ENCODE measurements at regions not wholly inside any gene's neighbourhood (a gene's known extent, or its start where the extent isn't known, plus 50 kb on each side); places are given as distances from the start of the nearest gene placed in this dataset.
A peak's percentile ranks its signal among the peaks of the same experiment; 100 is the strongest.
"Not testable (repeated sequence)": the region's sequence is repeated elsewhere in the genome, so short reads cannot be mapped to it uniquely, and the experiment has no call there.

- peaks cover 12% of the 10 kb centered on the region for H3K4me1 ChIP-seq (ENCODE audit: control insufficient read depth, insufficient read depth, low read length, poor library complexity, severe bottlenecking)
Observed at GRCh38 chr2:174682578-174683391, 81.5 kb downstream of the CHRNA1 start.

GRCh38 chr2:174682007-174682577 is 82.2 kb downstream of the CHRNA1 start:
- H3K4me1 ChIP-seq (ENCODE audit: control insufficient read depth, insufficient read depth, low read length, poor library complexity, severe bottlenecking) = peaks cover 12% of the 10 kb centered on the region
- H3K36me3 ChIP-seq (ENCODE audit: control insufficient read depth, insufficient read depth, low read length) = no peaks in the 10 kb centered on the region
- DNase-seq = peak in 2 of 3 donors; percentile 19
- no peaks in the 10 kb centered on the region for H3K27me3 ChIP-seq (replicated peaks; ENCODE audit: control insufficient read depth, insufficient read depth, low read length, poor library complexity, severe bottlenecking)
- peak overlapping the region; percentile 92 for H3K4me3 ChIP-seq (ENCODE audit: insufficient read depth, low read depth, low read length, poor library complexity, severe bottlenecking)
- H3K27ac ChIP-seq (ENCODE audit: insufficient read depth, low read length, poor library complexity, severe bottlenecking) = peak overlapping the region; percentile 70
- H3K9me3 ChIP-seq (ENCODE audit: control insufficient read depth, low read length) = no peaks in the 10 kb centered on the region

More at GRCh38 chr2:174682578-174683391, 81.5 kb downstream of the CHRNA1 start:
- no peaks in the 10 kb centered on the region for H3K36me3 ChIP-seq (ENCODE audit: control insufficient read depth, insufficient read depth, low read length)
- H3K27me3 ChIP-seq (replicated peaks; ENCODE audit: control insufficient read depth, insufficient read depth, low read length, poor library complexity, severe bottlenecking) = no peaks in the 10 kb centered on the region
- H3K27ac ChIP-seq (ENCODE audit: insufficient read depth, low read length, poor library complexity, severe bottlenecking) = peak overlapping the region; percentile 70
- peak overlapping the region; percentile 92 for H3K4me3 ChIP-seq (ENCODE audit: insufficient read depth, low read depth, low read length, poor library complexity, severe bottlenecking)
- peak; percentile 38 to 53 (median 47) for DNase-seq
- no peaks in the 10 kb centered on the region for H3K9me3 ChIP-seq (ENCODE audit: control insufficient read depth, low read length)

- no peaks in the 10 kb centered on the region for H3K9me3 ChIP-seq (ENCODE audit: control insufficient read depth, low read length)
- peak overlapping the region; percentile 92 for H3K4me3 ChIP-seq (ENCODE audit: insufficient read depth, low read depth, low read length, poor library complexity, severe bottlenecking)
- H3K36me3 ChIP-seq (ENCODE audit: control insufficient read depth, insufficient read depth, low read length) = no peaks in the 10 kb centered on the region
- no peaks in the 10 kb centered on the region for H3K27me3 ChIP-seq (replicated peaks; ENCODE audit: control insufficient read depth, insufficient read depth, low read length, poor library complexity, severe bottlenecking)
- DNase-seq = no peak
- H3K4me1 ChIP-seq (ENCODE audit: control insufficient read depth, insufficient read depth, low read length, poor library complexity, severe bottlenecking) = peaks cover 12% of the 10 kb centered on the region
- H3K27ac ChIP-seq (ENCODE audit: insufficient read depth, low read length, poor library complexity, severe bottlenecking) = peak overlapping the region; percentile 70
Observed at GRCh38 chr2:174681099-174682006, 82.9 kb downstream of the CHRNA1 start.

- no peak for DNase-seq
- no peaks in the 10 kb centered on the region for H3K27me3 ChIP-seq (replicated peaks; ENCODE audit: control insufficient read depth, insufficient read depth, low read length, poor library complexity, severe bottlenecking)
- H3K4me1 ChIP-seq (ENCODE audit: control insufficient read depth, insufficient read depth, low read length, poor library complexity, severe bottlenecking) = peaks cover 12% of the 10 kb centered on the region
- no peak overlapping the region for H3K27ac ChIP-seq (ENCODE audit: insufficient read depth, low read length, poor library complexity, severe bottlenecking)
- H3K36me3 ChIP-seq (ENCODE audit: control insufficient read depth, insufficient read depth, low read length) = no peaks in the 10 kb centered on the region
- H3K4me3 ChIP-seq (ENCODE audit: insufficient read depth, low read depth, low read length, poor library complexity, severe bottlenecking) = no peak overlapping the region
- H3K9me3 ChIP-seq (ENCODE audit: control insufficient read depth, low read length) = no peaks in the 10 kb centered on the region
Observed at GRCh38 chr2:174680221-174680620, 82.6 kb upstream of the WIPF1 start.

- H3K4me3 ChIP-seq (ENCODE audit: insufficient read depth, low read depth, low read length, poor library complexity, severe bottlenecking) = no peak overlapping the region
- H3K36me3 ChIP-seq (ENCODE audit: control insufficient read depth, insufficient read depth, low read length) = no peaks in the 10 kb centered on the region
- H3K27ac ChIP-seq (ENCODE audit: insufficient read depth, low read length, poor library complexity, severe bottlenecking) = no peak overlapping the region
- no peak for DNase-seq
- H3K27me3 ChIP-seq (replicated peaks; ENCODE audit: control insufficient read depth, insufficient read depth, low read length, poor library complexity, severe bottlenecking) = no peaks in the 10 kb centered on the region
- peaks cover 10% of the 10 kb centered on the region for H3K4me1 ChIP-seq (ENCODE audit: control insufficient read depth, insufficient read depth, low read length, poor library complexity, severe bottlenecking)
- H3K9me3 ChIP-seq (ENCODE audit: control insufficient read depth, low read length) = no peaks in the 10 kb centered on the region
Observed at GRCh38 chr2:174678395-174678794, 80.8 kb upstream of the WIPF1 start.

GRCh38 chr2:174675615-174676014 is 78.0 kb upstream of the WIPF1 start:
- peak in 2 of 3 donors; percentile 6 to 13 for DNase-seq
- Histone ChIP-seq H3K4me3 (ENCODE audit: insufficient read depth, low read depth, low read length, poor library complexity, severe bottlenecking) (no peak overlapping the region), H3K4me1 (ENCODE audit: control insufficient read depth, insufficient read depth, low read length, poor library complexity, severe bottlenecking) (no peaks in the 10 kb centered on the region), H3K9me3 (ENCODE audit: control insufficient read depth, low read length) (no peaks in the 10 kb centered on the region), H3K36me3 (ENCODE audit: control insufficient read depth, insufficient read depth, low read length) (peaks cover 4% of the 10 kb centered on the region), H3K27me3 (replicated peaks; ENCODE audit: control insufficient read depth, insufficient read depth, low read length, poor library complexity, severe bottlenecking) (no peaks in the 10 kb centered on the region), H3K27ac (ENCODE audit: insufficient read depth, low read length, poor library complexity, severe bottlenecking) (no peak overlapping the region)

GRCh38 chr2:174673876-174674275 is 76.3 kb upstream of the WIPF1 start:
- Histone ChIP-seq H3K9me3 (ENCODE audit: control insufficient read depth, low read length) (no peaks in the 10 kb centered on the region), H3K27ac (ENCODE audit: insufficient read depth, low read length, poor library complexity, severe bottlenecking) (no peak overlapping the region)
- DNase-seq = no peak

GRCh38 chr2:174673440-174673839 is 75.8 kb upstream of the WIPF1 start:
- Histone ChIP-seq H3K36me3 (ENCODE audit: control insufficient read depth, insufficient read depth, low read length) (peaks cover 4% of the 10 kb centered on the region), H3K27ac (ENCODE audit: insufficient read depth, low read length, poor library complexity, severe bottlenecking) (no peak overlapping the region), H3K4me3 (ENCODE audit: insufficient read depth, low read depth, low read length, poor library complexity, severe bottlenecking) (no peak overlapping the region), H3K27me3 (replicated peaks; ENCODE audit: control insufficient read depth, insufficient read depth, low read length, poor library complexity, severe bottlenecking) (no peaks in the 10 kb centered on the region), H3K9me3 (ENCODE audit: control insufficient read depth, low read length) (no peaks in the 10 kb centered on the region), H3K4me1 (ENCODE audit: control insufficient read depth, insufficient read depth, low read length, poor library complexity, severe bottlenecking) (no peaks in the 10 kb centered on the region)
- no peak for DNase-seq

More at GRCh38 chr2:174673876-174674275, 76.3 kb upstream of the WIPF1 start:
- no peaks in the 10 kb centered on the region for H3K4me1 ChIP-seq (ENCODE audit: control insufficient read depth, insufficient read depth, low read length, poor library complexity, severe bottlenecking)
- peaks cover 4% of the 10 kb centered on the region for H3K36me3 ChIP-seq (ENCODE audit: control insufficient read depth, insufficient read depth, low read length)
- no peaks in the 10 kb centered on the region for H3K27me3 ChIP-seq (replicated peaks; ENCODE audit: control insufficient read depth, insufficient read depth, low read length, poor library complexity, severe bottlenecking)
- H3K4me3 ChIP-seq (ENCODE audit: insufficient read depth, low read depth, low read length, poor library complexity, severe bottlenecking) = no peak overlapping the region

GRCh38 chr2:174671532-174671931 is 73.9 kb upstream of the WIPF1 start:
- H3K4me1 ChIP-seq (ENCODE audit: control insufficient read depth, insufficient read depth, low read length, poor library complexity, severe bottlenecking) = not testable (repeated sequence)

More at GRCh38 chr2:174671532-174671931, 73.9 kb upstream of the WIPF1 start:
- not testable (repeated sequence) for H3K27me3 ChIP-seq (replicated peaks; ENCODE audit: control insufficient read depth, insufficient read depth, low read length, poor library complexity, severe bottlenecking); H3K9me3 ChIP-seq (ENCODE audit: control insufficient read depth, low read length); DNase-seq; H3K36me3 ChIP-seq (ENCODE audit: control insufficient read depth, insufficient read depth, low read length); H3K4me3 ChIP-seq (ENCODE audit: insufficient read depth, low read depth, low read length, poor library complexity, severe bottlenecking); H3K27ac ChIP-seq (ENCODE audit: insufficient read depth, low read length, poor library complexity, severe bottlenecking)
